WTC11 (cell line): ENCODE measurements at regions not wholly inside any gene's neighbourhood (a gene's known extent, or its start where the extent isn't known, plus 50 kb on each side); places are given as distances from the start of the nearest gene placed in this dataset.

Experiments used
- ATAC-seq: fragments of 200-7000 bp; cut with Tn5 transposase; 2 replicates; pipeline ENCODE4 v1.10.0; 2021; ENCODE audit warnings: mild to moderate bottlenecking, moderate library complexity
- CTCF ChIA-PET: fragments of 300-600 bp; sonication (Branson Sonifier 250); formaldehyde crosslinking; loops from one replicate; lab custom pipeline; 2021; ENCODE audit warnings: antibody characterized with exemption; lab: Charles Lee
- POLR2A ChIA-PET: fragments of 350-600 bp; sonication (Branson Sonifier 250); formaldehyde crosslinking; loops from one replicate; lab custom pipeline; 2021; ENCODE audit warnings: antibody characterized with exemption; lab: Charles Lee
- DNase-seq: peaks from one replicate; pipeline ENCODE4 v3.0.0; 2021; ENCODE audit warnings: low spot score
- H3K27ac Mint-ChIP-seq: 2 replicates; pipeline ENCODE4 v1.8.0; 2021; ENCODE audit warnings: mixed read lengths
- H3K27me3 Mint-ChIP-seq: 2 replicates; pipeline ENCODE4 v1.8.0; 2021; ENCODE audit warnings: low read depth, mild to moderate bottlenecking, moderate library complexity, mixed read lengths
- H3K36me3 Mint-ChIP-seq: 2 replicates; pipeline ENCODE4 v1.8.0; 2021; ENCODE audit warnings: mixed read lengths
- H3K4me1 Mint-ChIP-seq: 2 replicates; pipeline ENCODE4 v1.8.0; 2022; ENCODE audit warnings: mixed read lengths
- H3K4me3 Mint-ChIP-seq: 2 replicates; pipeline ENCODE4 v1.8.0; 2021; ENCODE audit warnings: mild to moderate bottlenecking, moderate library complexity, mixed read lengths
- H3K9me3 Mint-ChIP-seq: 2 replicates; pipeline ENCODE4 v1.8.0; 2021; ENCODE audit warnings: mixed read lengths
- EMX1 ChIP-seq: fragments of 250-450 bp; sonication (Bioruptor Pico); IDR thresholded peaks from 2 replicates; pipeline ENCODE4 v1.8.0; 2021; ENCODE audit warnings: mild to moderate bottlenecking
- FOXK1 ChIP-seq: sonication (generic); formaldehyde crosslinking; IDR thresholded peaks from 2 replicates; pipeline ENCODE4 v1.8.0; 2022; ENCODE audit warnings: mild to moderate bottlenecking, moderate library complexity, missing genetic modification reagents
- GABPB1 ChIP-seq: sonication (generic); formaldehyde crosslinking; IDR thresholded peaks from 2 replicates; pipeline ENCODE4 v1.8.1; 2023; ENCODE audit warnings: mild to moderate bottlenecking, missing genetic modification reagents
- GRHL2 ChIP-seq: fragments of 250-450 bp; sonication (Bioruptor Pico); IDR thresholded peaks from 2 replicates; pipeline ENCODE4 v1.8.0; 2022; ENCODE audit warnings: mild to moderate bottlenecking, moderate library complexity; ENCODE audit not compliant: insufficient replicate concordance, severe bottlenecking
- NFE2L1 ChIP-seq: sonication (generic); formaldehyde crosslinking; IDR thresholded peaks from 2 replicates; pipeline ENCODE4 v1.8.1; 2023; ENCODE audit warnings: missing genetic modification reagents
- NR2C2 ChIP-seq: sonication (generic); formaldehyde crosslinking; IDR thresholded peaks from 2 replicates; pipeline ENCODE4 v1.8.0; 2022; ENCODE audit warnings: mild to moderate bottlenecking, missing genetic modification reagents
- PRRX2 ChIP-seq: fragments of 250-450 bp; sonication (Bioruptor Pico); IDR thresholded peaks from 2 replicates; pipeline ENCODE4 v1.8.0; 2021; ENCODE audit warnings: mild to moderate bottlenecking
- SP1 ChIP-seq: sonication (generic); formaldehyde crosslinking; conservative IDR thresholded peaks from 2 replicates; pipeline ENCODE4 v1.8.1; 2022; ENCODE audit warnings: missing genetic modification reagents
- TEAD1 ChIP-seq: sonication (generic); formaldehyde crosslinking; IDR thresholded peaks from 2 replicates; pipeline ENCODE4 v1.8.0; 2022; ENCODE audit warnings: mild to moderate bottlenecking, missing genetic modification reagents
- ZNF138 ChIP-seq: sonication (generic); formaldehyde crosslinking; conservative IDR thresholded peaks from 2 replicates; pipeline ENCODE4 v1.8.1; 2022; ENCODE audit warnings: mild to moderate bottlenecking, moderate library complexity, missing genetic modification reagents
- ZNF416 ChIP-seq: fragments of 250-450 bp; sonication (Bioruptor Pico); IDR thresholded peaks from 2 replicates; pipeline ENCODE4 v1.9.0; 2021; ENCODE audit warnings: mild to moderate bottlenecking, inconsistent platforms
- TF ChIP-seq, protein P1 (sequence below): sonication (generic); formaldehyde crosslinking; IDR thresholded peaks from 2 replicates; pipeline ENCODE4 v1.8.1; 2023; ENCODE audit warnings: mild to moderate bottlenecking, missing genetic modification reagents, moderate library complexity
- TF ChIP-seq, protein P2 (sequence below): sonication (generic); formaldehyde crosslinking; IDR thresholded peaks from 2 replicates; pipeline ENCODE4 v1.8.1; 2022; ENCODE audit warnings: missing genetic modification reagents, borderline replicate concordance
- TF ChIP-seq, protein P3 (sequence below): fragments of 250-450 bp; sonication (Bioruptor Pico); IDR thresholded peaks from 2 replicates; pipeline ENCODE4 v1.8.0; 2021; ENCODE audit warnings: mild to moderate bottlenecking
- TF ChIP-seq, protein P4 (sequence below): sonication (generic); formaldehyde crosslinking; IDR thresholded peaks from 2 replicates; pipeline ENCODE4 v1.8.0; 2022; ENCODE audit warnings: missing genetic modification reagents
- TF ChIP-seq, protein P5 (sequence below): sonication (generic); formaldehyde crosslinking; IDR thresholded peaks from 2 replicates; pipeline ENCODE4 v1.8.0; 2022; ENCODE audit warnings: mild to moderate bottlenecking, missing genetic modification reagents
- TF ChIP-seq, protein P6 (sequence below): fragments of 250-450 bp; sonication (Bioruptor Pico); IDR thresholded peaks from 2 replicates; pipeline ENCODE4 v1.9.0; 2021; ENCODE audit warnings: mild to moderate bottlenecking
- TF ChIP-seq, protein P7 (sequence below): sonication (generic); formaldehyde crosslinking; IDR thresholded peaks from 2 replicates; pipeline ENCODE4 v1.8.1; 2022; ENCODE audit warnings: low read depth, missing genetic modification reagents, borderline replicate concordance

DNA sequence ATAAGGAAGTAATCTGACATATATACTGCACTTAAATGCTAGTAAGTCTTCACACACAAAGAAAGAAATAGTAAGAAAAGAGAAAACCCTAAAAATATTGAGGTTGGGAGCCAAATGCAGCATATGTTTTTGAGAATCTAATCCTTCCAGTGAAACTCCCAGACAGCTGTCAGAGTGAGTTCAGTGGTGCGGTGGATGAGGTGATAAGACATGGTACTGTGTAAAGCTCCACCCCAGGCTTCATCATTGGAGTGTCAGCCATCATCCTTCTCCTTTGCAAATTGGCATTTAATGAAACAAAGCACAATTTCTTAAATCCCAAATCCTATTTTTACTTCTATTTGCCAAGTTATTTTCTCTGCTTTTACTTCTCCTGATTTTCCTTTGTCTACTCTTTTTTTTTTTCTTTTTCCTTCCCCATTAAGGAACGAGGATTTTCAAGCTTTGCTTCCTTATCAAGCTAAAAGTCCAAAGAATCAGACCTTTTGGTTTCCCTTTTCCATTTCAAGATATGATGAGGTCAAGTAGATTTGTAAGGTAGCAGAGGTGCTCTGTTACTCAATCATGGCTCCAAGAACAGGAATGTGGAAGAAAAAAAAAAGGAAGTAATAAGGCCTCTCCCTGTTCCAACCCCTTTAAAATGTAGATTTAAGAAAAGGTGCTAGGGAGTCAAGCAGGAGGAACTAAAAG lies 343.3 kb downstream of the SETD4 start:
- POLR2A ChIA-PET = interaction anchor here (0.7 kb wide), 1 partner anchor 88 kb away, joined by 3 read pairs; no protein-coding TSS in a partner anchor
- no peak overlapping the region for H3K4me3 Mint-ChIP-seq
- H3K27ac Mint-ChIP-seq = no peak overlapping the region
- peaks cover under 1% of the 10 kb centered on the region; the same call in 1 of the 2 replicates for H3K36me3 Mint-ChIP-seq
- no peak for TF ChIP-seq TEAD1 (CRISPR knock-in tag)
- TF ChIP-seq, protein P1, sequence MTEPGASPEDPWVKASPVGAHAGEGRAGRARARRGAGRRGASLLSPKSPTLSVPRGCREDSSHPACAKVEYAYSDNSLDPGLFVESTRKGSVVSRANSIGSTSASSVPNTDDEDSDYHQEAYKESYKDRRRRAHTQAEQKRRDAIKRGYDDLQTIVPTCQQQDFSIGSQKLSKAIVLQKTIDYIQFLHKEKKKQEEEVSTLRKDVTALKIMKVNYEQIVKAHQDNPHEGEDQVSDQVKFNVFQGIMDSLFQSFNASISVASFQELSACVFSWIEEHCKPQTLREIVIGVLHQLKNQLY (CRISPR knock-in tag) = no peak
- TF ChIP-seq, protein P2, sequence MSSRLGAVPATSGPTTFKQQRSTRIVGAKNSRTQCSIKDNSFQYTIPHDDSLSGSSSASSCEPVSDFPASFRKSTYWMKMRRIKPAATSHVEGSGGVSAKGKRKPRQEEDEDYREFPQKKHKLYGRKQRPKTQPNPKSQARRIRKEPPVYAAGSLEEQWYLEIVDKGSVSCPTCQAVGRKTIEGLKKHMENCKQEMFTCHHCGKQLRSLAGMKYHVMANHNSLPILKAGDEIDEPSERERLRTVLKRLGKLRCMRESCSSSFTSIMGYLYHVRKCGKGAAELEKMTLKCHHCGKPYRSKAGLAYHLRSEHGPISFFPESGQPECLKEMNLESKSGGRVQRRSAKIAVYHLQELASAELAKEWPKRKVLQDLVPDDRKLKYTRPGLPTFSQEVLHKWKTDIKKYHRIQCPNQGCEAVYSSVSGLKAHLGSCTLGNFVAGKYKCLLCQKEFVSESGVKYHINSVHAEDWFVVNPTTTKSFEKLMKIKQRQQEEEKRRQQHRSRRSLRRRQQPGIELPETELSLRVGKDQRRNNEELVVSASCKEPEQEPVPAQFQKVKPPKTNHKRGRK (CRISPR knock-in tag) = no peak
- TF ChIP-seq, all 79 proteins: peak for 0
- DNase-seq = no peak
- Mint-ChIP-seq H3K9me3 (peaks cover 19% of the 10 kb centered on the region), H3K27me3 (peaks cover 77% of the 10 kb centered on the region), H3K4me1 (peaks cover 15% of the 10 kb centered on the region)
- CTCF ChIA-PET = no interaction called here
- no peak for ATAC-seq

DNA sequence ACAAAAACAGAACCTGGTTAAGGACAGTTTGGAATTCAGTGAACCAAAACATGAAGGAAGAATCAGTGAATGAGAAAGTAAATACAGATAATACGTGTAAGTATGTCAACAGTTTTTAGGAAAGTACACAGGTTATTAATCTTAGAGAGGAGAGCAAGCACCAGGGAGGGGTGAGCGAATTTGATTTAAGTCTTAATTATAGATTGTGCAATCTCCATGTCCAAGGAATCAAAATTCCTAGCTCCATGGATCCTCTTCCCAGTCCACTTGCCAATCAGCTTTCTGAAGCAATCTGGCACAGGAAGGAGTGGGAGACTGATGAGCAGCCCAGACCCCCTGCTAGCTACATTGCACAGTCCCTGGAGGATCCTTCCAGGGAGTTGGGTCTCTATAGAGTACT lies 346.4 kb downstream of the SETD4 start:
- Mint-ChIP-seq H3K9me3 (peaks cover 24% of the 10 kb centered on the region), H3K36me3 (no peaks in the 10 kb centered on the region), H3K4me1 (peaks cover 15% of the 10 kb centered on the region), H3K27me3 (peaks cover 56% of the 10 kb centered on the region), H3K27ac (no peak overlapping the region), H3K4me3 (no peak overlapping the region)
- POLR2A ChIA-PET = no interaction called here
- TF ChIP-seq, protein P3, sequence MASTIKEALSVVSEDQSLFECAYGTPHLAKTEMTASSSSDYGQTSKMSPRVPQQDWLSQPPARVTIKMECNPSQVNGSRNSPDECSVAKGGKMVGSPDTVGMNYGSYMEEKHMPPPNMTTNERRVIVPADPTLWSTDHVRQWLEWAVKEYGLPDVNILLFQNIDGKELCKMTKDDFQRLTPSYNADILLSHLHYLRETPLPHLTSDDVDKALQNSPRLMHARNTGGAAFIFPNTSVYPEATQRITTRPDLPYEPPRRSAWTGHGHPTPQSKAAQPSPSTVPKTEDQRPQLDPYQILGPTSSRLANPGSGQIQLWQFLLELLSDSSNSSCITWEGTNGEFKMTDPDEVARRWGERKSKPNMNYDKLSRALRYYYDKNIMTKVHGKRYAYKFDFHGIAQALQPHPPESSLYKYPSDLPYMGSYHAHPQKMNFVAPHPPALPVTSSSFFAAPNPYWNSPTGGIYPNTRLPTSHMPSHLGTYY (CRISPR knock-in tag) = no peak
- no peak for TF ChIP-seq NR2C2 (CRISPR knock-in tag)
- TF ChIP-seq PRRX2 (CRISPR knock-in tag) = no peak
- TF ChIP-seq ZNF416 (CRISPR knock-in tag) = no peak
- no peak for TF ChIP-seq ZNF138 (CRISPR knock-in tag)
- no peak for TF ChIP-seq FOXK1 (CRISPR knock-in tag)
- TF ChIP-seq, protein P4, sequence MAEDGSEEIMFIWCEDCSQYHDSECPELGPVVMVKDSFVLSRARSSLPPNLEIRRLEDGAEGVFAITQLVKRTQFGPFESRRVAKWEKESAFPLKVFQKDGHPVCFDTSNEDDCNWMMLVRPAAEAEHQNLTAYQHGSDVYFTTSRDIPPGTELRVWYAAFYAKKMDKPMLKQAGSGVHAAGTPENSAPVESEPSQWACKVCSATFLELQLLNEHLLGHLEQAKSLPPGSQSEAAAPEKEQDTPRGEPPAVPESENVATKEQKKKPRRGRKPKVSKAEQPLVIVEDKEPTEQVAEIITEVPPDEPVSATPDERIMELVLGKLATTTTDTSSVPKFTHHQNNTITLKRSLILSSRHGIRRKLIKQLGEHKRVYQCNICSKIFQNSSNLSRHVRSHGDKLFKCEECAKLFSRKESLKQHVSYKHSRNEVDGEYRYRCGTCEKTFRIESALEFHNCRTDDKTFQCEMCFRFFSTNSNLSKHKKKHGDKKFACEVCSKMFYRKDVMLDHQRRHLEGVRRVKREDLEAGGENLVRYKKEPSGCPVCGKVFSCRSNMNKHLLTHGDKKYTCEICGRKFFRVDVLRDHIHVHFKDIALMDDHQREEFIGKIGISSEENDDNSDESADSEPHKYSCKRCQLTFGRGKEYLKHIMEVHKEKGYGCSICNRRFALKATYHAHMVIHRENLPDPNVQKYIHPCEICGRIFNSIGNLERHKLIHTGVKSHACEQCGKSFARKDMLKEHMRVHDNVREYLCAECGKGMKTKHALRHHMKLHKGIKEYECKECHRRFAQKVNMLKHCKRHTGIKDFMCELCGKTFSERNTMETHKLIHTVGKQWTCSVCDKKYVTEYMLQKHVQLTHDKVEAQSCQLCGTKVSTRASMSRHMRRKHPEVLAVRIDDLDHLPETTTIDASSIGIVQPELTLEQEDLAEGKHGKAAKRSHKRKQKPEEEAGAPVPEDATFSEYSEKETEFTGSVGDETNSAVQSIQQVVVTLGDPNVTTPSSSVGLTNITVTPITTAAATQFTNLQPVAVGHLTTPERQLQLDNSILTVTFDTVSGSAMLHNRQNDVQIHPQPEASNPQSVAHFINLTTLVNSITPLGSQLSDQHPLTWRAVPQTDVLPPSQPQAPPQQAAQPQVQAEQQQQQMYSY (CRISPR knock-in tag) = no peak
- no peak for TF ChIP-seq EMX1
- TF ChIP-seq, protein P5, sequence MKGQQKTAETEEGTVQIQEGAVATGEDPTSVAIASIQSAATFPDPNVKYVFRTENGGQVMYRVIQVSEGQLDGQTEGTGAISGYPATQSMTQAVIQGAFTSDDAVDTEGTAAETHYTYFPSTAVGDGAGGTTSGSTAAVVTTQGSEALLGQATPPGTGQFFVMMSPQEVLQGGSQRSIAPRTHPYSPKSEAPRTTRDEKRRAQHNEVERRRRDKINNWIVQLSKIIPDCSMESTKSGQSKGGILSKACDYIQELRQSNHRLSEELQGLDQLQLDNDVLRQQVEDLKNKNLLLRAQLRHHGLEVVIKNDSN (CRISPR knock-in tag) = no peak
- no peak for DNase-seq
- CTCF ChIA-PET = no interaction called here
- no peak for ATAC-seq

DNA sequence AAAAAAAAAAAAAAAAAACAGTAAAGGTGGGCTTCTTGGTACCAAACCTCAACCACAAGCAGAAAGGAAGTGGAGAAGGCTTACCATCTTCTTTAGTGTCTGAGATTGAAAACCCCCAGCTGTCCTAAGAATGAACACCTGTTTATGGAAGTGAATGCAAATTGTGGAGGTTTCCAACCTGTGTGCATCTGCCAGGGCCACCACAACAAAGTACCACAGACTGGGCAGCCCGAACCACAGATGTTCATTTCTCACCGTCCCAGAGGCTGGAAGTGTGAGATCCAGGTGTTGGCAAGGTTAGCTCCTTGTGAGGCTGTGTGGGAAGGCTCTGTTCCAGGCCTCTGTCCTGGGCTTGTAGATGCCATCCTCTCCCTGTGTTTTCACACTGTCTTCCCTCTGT lies 348.7 kb downstream of the SETD4 start:
- H3K27ac Mint-ChIP-seq = no peak overlapping the region
- DNase-seq (no peak), ATAC-seq (no peak)
- H3K4me3 Mint-ChIP-seq = no peak overlapping the region
- H3K4me1 Mint-ChIP-seq = no peaks in the 10 kb centered on the region
- peaks cover 36% of the 10 kb centered on the region for H3K27me3 Mint-ChIP-seq
- ChIA-PET CTCF (no interaction called here), POLR2A (no interaction called here)
- peaks cover 18% of the 10 kb centered on the region for H3K9me3 Mint-ChIP-seq
- no peaks in the 10 kb centered on the region for H3K36me3 Mint-ChIP-seq
- TF ChIP-seq GABPB1 (CRISPR knock-in tag) (no peak), NFE2L1 (CRISPR knock-in tag) (no peak), SP1 (CRISPR knock-in tag) (no peak), GRHL2 (CRISPR knock-in tag) (no peak)
- TF ChIP-seq, protein P4 (CRISPR knock-in tag) = no peak
- TF ChIP-seq, protein P6, sequence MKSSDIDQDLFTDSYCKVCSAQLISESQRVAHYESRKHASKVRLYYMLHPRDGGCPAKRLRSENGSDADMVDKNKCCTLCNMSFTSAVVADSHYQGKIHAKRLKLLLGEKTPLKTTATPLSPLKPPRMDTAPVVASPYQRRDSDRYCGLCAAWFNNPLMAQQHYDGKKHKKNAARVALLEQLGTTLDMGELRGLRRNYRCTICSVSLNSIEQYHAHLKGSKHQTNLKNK (CRISPR knock-in tag) = no peak
- TF ChIP-seq, protein P7, sequence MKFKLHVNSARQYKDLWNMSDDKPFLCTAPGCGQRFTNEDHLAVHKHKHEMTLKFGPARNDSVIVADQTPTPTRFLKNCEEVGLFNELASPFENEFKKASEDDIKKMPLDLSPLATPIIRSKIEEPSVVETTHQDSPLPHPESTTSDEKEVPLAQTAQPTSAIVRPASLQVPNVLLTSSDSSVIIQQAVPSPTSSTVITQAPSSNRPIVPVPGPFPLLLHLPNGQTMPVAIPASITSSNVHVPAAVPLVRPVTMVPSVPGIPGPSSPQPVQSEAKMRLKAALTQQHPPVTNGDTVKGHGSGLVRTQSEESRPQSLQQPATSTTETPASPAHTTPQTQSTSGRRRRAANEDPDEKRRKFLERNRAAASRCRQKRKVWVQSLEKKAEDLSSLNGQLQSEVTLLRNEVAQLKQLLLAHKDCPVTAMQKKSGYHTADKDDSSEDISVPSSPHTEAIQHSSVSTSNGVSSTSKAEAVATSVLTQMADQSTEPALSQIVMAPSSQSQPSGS (CRISPR knock-in tag) = no peak
